ENCODE measurements at regions not wholly inside any gene's neighbourhood (a gene's known extent, or its start where the extent isn't known, plus 50 kb on each side); places are given as distances from the start of the nearest gene placed in this dataset.

DNA sequence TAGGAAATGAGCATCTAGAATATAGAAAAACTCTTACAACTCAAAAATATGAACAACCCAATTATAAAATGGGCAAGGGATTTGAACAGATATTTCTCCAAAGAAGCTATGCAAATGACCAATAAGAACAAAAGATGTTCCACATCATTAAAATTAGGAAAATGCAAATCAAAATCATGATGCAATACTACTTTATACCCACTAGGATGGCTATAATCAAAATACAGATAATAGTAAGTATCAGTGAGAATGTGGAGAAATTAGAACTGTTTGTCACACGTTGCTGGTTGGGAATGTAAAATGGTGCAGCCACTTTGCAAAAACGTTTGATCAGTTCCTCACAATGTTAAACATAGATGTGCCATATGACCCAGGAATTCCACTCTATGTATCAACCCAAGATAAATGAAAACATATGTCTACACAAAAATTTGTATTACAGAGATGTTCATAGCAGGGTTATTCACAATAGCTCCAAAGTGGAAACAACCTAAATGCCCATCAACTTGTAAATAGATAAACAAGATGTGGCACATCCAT, 558.4 kb downstream of the SLC4A3 start:
- in situ Hi-C loops (cut with MboI; ENCODE audit: low sequenced_read_pairs), result no loop called here
- Histone ChIP-seq H3K36me3 (replicated peaks) (no peaks in the 10 kb centered on the region), H3K9me3 (no peaks in the 10 kb centered on the region), H3K4me3 (no peak overlapping the region), H3K4me1 (no peaks in the 10 kb centered on the region), H3K27me3 (ENCODE audit: low read depth) (no peaks in the 10 kb centered on the region)
- DNase-seq (ENCODE audit: low spot score in 2 of 2), result no peak

DNA sequence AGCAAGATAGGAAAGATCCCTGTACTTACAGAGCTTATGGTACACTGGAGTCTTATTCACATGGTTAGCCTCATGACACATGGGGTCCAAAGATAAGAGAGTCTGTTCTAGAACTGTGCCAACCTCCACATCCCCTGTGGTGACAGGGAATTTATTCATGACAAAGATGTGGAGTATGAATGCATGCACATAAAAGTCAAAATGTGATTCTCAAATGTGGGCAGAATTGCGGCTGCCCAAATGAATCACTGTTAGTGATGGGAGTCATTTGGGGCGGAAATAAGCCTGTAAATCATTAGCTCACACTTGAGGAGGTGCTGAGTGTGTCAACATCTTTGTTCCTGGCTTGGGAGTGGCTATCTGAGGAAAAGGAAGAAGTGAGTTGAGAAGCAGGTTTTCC, 560.6 kb downstream of the SLC4A3 start:
- Histone ChIP-seq H3K4me3 (no peak overlapping the region), H3K4me1 (no peaks in the 10 kb centered on the region), H3K9me3 (no peaks in the 10 kb centered on the region), H3K27me3 (ENCODE audit: low read depth) (no peaks in the 10 kb centered on the region), H3K36me3 (replicated peaks) (no peaks in the 10 kb centered on the region)
- no peak for DNase-seq (ENCODE audit: low spot score in 2 of 2)
- in situ Hi-C loops (cut with MboI; ENCODE audit: low sequenced_read_pairs), result no loop called here

DNA sequence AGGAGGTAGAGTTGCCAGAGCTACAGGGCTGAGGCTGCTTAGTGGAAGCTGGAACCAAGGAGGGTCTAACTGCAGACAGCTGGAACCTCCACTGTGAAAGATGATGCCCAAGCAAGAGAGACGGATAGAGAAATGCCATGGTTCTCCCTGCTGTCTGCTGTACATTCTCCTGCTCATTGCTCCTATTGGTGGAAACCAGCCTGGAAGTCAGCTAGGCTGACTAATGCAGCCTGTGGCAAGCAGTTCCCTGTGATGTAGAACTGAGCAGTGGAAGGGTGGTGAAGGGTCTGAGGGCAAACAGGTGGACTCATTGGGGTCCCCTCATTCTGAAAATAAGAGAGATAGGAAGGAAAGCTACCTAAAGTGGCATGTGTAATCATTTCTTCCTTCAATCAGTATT, 563.6 kb downstream of the SLC4A3 start:
- H3K36me3 ChIP-seq (replicated peaks), result no peaks in the 10 kb centered on the region
- H3K4me1 ChIP-seq, result no peaks in the 10 kb centered on the region
- DNase-seq (ENCODE audit: low spot score in 2 of 2), result no peak
- no peaks in the 10 kb centered on the region for H3K9me3 ChIP-seq
- H3K27me3 ChIP-seq (ENCODE audit: low read depth), result no peaks in the 10 kb centered on the region
- no peak overlapping the region for H3K4me3 ChIP-seq
- in situ Hi-C loops (cut with MboI; ENCODE audit: low sequenced_read_pairs), result no loop called here

DNA sequence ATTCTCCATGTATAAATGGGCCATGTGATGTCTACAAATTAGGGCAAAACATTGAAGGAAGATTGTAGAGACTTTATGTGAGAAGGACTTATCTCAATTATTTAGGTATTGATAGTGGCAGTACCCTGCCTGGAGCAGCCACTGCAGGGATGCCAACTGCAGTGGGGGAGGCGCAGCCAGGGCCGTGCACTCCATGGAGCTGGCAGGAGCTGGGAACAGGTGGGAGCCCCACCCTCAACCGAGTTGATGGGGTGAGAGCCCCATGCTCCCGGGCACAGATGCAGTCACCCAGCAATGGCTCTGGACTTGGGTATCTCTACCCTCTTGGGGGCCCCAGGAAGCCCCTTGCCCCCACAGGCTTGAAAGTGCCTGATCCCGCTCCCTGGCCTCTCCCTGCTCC, 564.3 kb downstream of the SLC4A3 start:
- no peaks in the 10 kb centered on the region for H3K4me1 ChIP-seq
- no peak for DNase-seq (ENCODE audit: low spot score in 2 of 2)
- H3K27me3 ChIP-seq (ENCODE audit: low read depth), result no peaks in the 10 kb centered on the region
- no peaks in the 10 kb centered on the region for H3K36me3 ChIP-seq (replicated peaks)
- in situ Hi-C loops (cut with MboI; ENCODE audit: low sequenced_read_pairs), result no loop called here
- H3K4me3 ChIP-seq, result no peak overlapping the region
- H3K9me3 ChIP-seq, result no peaks in the 10 kb centered on the region

DNA sequence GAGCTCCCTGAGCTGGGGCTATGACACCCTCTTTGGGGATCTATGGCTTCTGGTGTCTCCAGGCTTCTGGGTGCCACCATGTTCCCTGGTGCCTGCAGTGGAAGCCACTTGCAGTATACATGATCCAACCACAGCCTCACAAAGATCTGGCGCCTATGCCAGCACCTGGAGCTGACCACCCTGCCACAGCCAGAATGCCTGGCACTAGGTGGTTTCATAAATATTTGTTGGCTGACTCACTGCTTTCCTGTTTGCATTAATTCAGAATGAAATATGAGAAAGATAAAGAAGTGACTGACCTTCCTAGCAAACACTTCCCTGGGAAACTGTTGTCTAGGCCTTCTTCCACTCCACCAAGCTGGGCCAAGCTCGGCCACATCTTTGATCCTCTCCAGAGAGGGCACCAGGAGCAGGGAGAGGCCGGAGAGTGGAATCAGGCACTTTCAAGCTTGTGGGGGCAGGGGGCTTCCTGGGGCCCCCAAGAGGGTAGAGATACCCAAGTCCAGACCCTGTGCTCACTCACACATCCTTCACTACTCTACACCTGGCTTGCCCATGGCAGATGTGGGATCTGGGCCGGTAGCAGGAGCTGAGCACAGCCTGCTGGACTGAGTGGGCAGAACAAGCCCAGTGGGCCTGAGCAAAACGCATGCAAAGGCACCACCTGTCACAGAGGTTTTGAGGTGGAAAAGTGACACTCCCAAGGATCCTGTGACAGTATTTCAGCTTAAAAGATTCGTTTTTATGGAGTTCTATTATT, 565.7 kb downstream of the SLC4A3 start:
- no peak overlapping the region for H3K4me3 ChIP-seq
- no peaks in the 10 kb centered on the region for H3K36me3 ChIP-seq (replicated peaks)
- no peaks in the 10 kb centered on the region for H3K4me1 ChIP-seq
- in situ Hi-C loops (cut with MboI; ENCODE audit: low sequenced_read_pairs), result no loop called here
- DNase-seq (ENCODE audit: low spot score in 2 of 2), result no peak
- H3K27me3 ChIP-seq (ENCODE audit: low read depth), result no peaks in the 10 kb centered on the region
- no peaks in the 10 kb centered on the region for H3K9me3 ChIP-seq

DNA sequence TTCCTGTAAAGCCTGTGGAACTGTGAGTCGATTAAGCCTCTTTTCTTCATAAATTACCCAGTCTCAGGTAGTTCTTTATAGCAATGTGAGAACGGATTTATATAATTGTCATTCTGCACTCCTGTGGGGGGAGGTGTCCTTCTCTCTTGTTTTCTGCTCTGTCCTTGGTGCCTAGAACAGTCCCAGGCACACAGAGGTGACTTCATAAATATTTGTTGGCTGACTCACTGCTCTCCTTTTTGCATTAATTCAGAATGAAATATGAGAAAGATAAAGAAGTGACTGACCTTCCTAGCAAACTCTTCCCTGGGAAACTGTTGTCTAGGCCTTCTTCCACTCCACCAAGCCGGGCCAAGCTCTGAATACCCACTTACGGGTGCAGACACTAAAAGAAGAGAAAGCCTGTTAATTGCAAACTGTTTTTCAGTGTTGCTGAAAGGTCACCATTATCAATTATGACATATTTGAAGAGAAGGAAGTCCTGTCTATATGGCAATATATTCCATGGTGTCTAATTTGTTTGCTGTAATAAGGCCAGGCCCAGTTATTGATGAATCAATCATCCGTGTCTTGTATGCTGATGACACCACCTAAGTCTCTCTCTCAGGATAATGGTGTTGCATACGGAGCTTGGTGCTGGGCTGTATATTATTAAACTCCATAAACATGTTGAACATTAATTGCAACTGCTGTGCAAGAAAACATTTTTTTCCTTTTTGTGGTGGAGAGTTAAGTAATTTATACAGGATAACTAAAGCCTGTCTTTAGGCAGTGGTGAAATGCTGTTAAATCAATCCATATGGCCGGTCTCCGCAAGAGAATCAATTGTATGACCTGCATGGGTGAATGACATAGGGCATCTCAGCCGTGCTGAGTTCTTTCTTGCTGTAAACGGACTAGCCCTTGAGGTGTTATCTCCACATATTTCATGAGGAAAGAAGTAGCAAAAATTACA, 567.5 kb downstream of the SLC4A3 start:
- no peaks in the 10 kb centered on the region for H3K9me3 ChIP-seq
- no peaks in the 10 kb centered on the region for H3K4me1 ChIP-seq
- no peaks in the 10 kb centered on the region for H3K27me3 ChIP-seq (ENCODE audit: low read depth)
- in situ Hi-C loops (cut with MboI; ENCODE audit: low sequenced_read_pairs), result no loop called here
- no peak overlapping the region for H3K4me3 ChIP-seq
- no peaks in the 10 kb centered on the region for H3K36me3 ChIP-seq (replicated peaks)
- DNase-seq (ENCODE audit: low spot score in 2 of 2), result no peak

DNA sequence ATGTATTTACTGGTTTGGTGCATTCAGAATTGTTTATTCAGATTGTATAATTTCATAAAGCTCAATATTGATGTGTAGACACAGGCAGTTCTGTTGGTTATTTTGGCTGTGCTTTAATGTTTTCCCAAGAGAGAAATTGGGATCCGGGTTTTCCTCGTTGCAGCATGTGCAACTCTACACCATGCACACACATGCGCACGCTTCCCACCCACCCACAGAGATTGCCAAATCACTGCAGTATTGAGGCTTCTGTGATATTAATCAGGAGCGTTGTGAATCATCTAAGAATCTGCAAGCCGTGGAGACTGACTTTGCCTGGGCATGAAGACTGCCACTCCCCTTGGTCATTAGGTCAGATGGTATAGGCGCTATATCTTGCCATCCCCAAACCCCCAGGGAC, 571.5 kb downstream of the SLC4A3 start:
- H3K9me3 ChIP-seq, result no peaks in the 10 kb centered on the region
- DNase-seq (ENCODE audit: low spot score in 2 of 2), result no peak
- in situ Hi-C loops (cut with MboI; ENCODE audit: low sequenced_read_pairs), result no loop called here

DNA sequence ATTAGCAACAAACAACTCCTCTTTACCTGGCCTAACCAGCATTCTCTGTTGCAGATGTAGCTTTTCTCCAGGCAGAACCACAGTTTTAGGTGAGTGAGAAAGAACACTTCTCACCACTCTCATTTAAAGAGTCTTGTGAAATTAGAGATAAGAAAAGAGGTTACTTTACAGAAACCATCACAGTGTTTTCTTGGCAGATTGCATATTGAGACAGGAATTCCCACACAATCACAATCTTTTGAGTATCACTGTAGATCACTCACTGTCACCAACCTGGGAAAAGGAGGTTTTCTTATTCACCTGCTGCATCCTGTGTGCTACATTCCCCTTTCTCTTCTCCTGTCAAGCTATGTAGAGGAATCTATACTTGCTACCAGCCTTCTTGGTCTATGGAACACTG, 574.6 kb downstream of the SLC4A3 start:
- no peaks in the 10 kb centered on the region for H3K27me3 ChIP-seq (ENCODE audit: low read depth)
- DNase-seq (ENCODE audit: low spot score in 2 of 2), result no peak
- no peaks in the 10 kb centered on the region for H3K9me3 ChIP-seq
- no peak overlapping the region for H3K4me3 ChIP-seq
- no peaks in the 10 kb centered on the region for H3K36me3 ChIP-seq (replicated peaks)
- in situ Hi-C loops (cut with MboI; ENCODE audit: low sequenced_read_pairs), result no loop called here
- H3K4me1 ChIP-seq, result no peaks in the 10 kb centered on the region

More for the DNA sequence above, 571.5 kb downstream of the SLC4A3 start:
- H3K36me3 ChIP-seq (replicated peaks), result no peaks in the 10 kb centered on the region
- no peaks in the 10 kb centered on the region for H3K27me3 ChIP-seq (ENCODE audit: low read depth)
- no peaks in the 10 kb centered on the region for H3K4me1 ChIP-seq
- H3K4me3 ChIP-seq, result no peak overlapping the region

DNA sequence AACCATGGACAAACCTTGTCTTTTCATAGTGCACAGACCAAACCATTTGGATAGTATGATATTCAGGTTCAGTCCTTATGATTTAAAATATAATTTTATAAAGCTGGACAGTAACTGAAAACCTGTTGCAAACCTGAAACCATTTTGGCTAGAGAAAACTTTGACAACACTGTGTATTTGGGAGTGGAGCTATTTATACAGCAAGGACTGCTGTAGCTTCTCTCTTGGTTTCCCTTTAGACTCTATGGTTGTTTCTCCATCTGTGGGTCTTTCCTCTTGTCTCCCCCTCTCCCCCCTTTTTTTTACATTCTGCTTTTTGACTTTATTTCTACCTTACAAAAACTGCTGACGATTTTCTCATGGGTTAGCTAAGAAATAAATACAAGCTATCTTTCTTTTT, 581.7 kb downstream of the SLC4A3 start:
- Histone ChIP-seq H3K4me1 (no peaks in the 10 kb centered on the region), H3K27me3 (ENCODE audit: low read depth) (peaks cover 6% of the 10 kb centered on the region; the same call in 1 of the 2 replicates), H3K4me3 (no peak overlapping the region), H3K36me3 (replicated peaks) (no peaks in the 10 kb centered on the region), H3K9me3 (no peaks in the 10 kb centered on the region)
- no peak for DNase-seq (ENCODE audit: low spot score in 2 of 2)
- in situ Hi-C loops (cut with MboI; ENCODE audit: low sequenced_read_pairs), result no loop called here

DNA sequence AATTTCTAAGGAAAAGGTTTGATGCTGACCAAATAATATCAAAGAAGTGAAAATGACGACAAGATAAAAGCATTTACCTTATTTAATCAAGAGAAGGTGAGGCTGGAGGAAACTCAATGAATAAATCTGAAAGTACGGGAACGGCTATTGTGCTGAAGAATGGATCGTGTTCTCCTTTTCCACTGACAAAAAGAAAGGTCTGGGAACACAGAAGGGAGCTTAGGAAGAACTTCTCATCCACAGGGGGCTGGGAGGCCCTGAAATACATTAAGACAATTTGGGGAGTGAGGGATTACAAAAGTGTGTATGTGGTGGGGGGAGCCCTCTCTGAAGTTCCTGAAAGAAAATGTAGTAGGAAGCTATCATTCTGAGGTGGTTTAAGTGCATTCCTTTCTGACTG, 582.3 kb downstream of the SLC4A3 start:
- Histone ChIP-seq H3K4me1 (no peaks in the 10 kb centered on the region), H3K36me3 (replicated peaks) (no peaks in the 10 kb centered on the region), H3K27me3 (ENCODE audit: low read depth) (peaks cover 6% of the 10 kb centered on the region; the same call in 1 of the 2 replicates), H3K4me3 (no peak overlapping the region), H3K9me3 (no peaks in the 10 kb centered on the region)
- DNase-seq (ENCODE audit: low spot score in 2 of 2), result no peak
- in situ Hi-C loops (cut with MboI; ENCODE audit: low sequenced_read_pairs), result no loop called here

DNA sequence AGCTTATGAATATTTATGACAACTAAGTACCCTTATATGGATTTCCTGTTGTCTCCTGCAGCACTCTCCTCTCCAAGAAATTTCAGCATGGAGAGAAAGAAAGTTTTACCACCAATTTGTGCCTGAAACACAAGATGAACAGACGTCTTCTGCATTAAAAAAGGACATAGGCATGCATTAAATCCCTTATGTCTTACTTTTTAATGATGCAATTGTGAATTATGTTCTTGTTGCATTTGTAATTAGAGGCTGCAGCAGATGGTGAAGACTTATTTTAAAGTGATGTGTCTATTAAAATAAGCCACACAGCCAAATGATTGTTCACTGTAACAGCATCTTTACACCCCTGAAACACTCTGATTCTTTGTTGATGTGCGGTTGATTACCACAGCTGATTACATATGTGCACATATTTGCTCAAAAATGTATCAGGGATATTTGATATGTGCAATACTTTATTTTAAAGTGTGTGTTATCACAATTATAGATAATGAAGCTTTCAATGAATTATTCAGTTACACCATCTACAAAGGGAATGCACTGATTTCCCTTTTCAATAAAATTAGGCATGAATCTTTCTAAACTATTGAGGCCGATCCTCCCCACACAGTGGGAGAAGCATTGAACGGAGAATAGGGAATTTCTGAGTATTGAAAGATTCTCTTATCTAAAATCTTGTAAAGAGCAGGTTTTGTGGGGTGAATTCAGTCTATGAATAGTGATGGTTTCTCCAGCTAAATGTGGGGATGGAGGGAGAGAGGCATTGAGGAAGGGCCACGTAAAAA, 585.1 kb downstream of the SLC4A3 start:
- peaks cover 6% of the 10 kb centered on the region; the same call in 1 of the 2 replicates for H3K27me3 ChIP-seq (ENCODE audit: low read depth)
- DNase-seq (ENCODE audit: low spot score in 2 of 2), result no peak
- no peaks in the 10 kb centered on the region for H3K9me3 ChIP-seq
- H3K36me3 ChIP-seq (replicated peaks), result no peaks in the 10 kb centered on the region
- in situ Hi-C loops (cut with MboI; ENCODE audit: low sequenced_read_pairs), result no loop called here
- H3K4me1 ChIP-seq, result no peaks in the 10 kb centered on the region
- H3K4me3 ChIP-seq, result no peak overlapping the region

DNA sequence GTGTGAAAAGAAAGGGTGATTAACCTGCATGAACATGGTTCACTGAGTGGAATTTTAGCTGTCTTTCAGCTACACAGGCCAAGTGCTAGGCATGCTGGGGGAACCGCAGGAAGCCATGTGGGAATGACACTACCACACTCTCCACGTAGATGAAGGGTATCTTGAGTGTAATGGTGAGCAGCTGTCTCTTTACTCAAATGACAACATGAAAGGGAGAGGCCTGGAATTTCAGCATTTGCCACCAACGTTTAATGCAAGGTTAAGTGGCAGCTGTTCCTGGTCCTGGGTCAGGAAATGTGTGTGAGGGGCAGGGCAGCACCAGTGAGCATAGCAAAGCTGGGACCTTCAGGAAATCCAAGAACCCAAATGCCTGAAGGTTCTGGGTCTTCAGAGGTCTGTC, 588.4 kb downstream of the SLC4A3 start:
- no peak for DNase-seq (ENCODE audit: low spot score in 2 of 2)
- peaks cover 11% of the 10 kb centered on the region for H3K4me1 ChIP-seq

DNA sequence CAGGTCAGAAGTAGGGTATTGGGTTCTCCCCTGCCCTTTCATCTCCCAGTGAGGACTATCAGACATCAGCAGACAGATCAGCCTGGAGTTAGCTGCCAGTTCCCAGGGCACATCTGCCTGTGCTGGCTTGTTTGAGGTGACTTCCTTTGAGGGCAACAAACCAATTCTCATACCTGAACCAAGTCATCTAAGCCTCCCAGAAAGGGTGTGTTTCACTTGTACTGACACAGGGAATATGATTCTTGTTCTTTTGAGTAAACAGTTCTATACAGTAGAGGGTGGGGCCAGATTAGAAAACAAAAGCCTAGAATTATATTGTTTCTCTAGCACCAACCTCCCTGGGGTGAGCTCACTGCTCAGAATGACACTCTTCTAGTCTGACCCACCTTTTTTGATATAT, 591.9 kb downstream of the SLC4A3 start:
- Histone ChIP-seq H3K9me3 (no peaks in the 10 kb centered on the region), H3K4me3 (no peak overlapping the region), H3K27me3 (ENCODE audit: low read depth) (no peaks in the 10 kb centered on the region; the same call in 1 of the 2 replicates), H3K36me3 (replicated peaks) (no peaks in the 10 kb centered on the region), H3K4me1 (peaks cover 11% of the 10 kb centered on the region)
- DNase-seq (ENCODE audit: low spot score in 2 of 2), result no peak
- in situ Hi-C loops (cut with MboI; ENCODE audit: low sequenced_read_pairs), result no loop called here

More for the DNA sequence above, 588.4 kb downstream of the SLC4A3 start:
- no peak overlapping the region for H3K4me3 ChIP-seq
- no peaks in the 10 kb centered on the region; the same call in 1 of the 2 replicates for H3K27me3 ChIP-seq (ENCODE audit: low read depth)
- H3K9me3 ChIP-seq, result no peaks in the 10 kb centered on the region
- in situ Hi-C loops (cut with MboI; ENCODE audit: low sequenced_read_pairs), result no loop called here
- H3K36me3 ChIP-seq (replicated peaks), result no peaks in the 10 kb centered on the region

All from HAP-1 (cell line).